ENCODE measurements at regions not wholly inside any gene's neighbourhood (a gene's known extent, or its start where the extent isn't known, plus 50 kb on each side); places are given as distances from the start of the nearest gene placed in this dataset.

DNA sequence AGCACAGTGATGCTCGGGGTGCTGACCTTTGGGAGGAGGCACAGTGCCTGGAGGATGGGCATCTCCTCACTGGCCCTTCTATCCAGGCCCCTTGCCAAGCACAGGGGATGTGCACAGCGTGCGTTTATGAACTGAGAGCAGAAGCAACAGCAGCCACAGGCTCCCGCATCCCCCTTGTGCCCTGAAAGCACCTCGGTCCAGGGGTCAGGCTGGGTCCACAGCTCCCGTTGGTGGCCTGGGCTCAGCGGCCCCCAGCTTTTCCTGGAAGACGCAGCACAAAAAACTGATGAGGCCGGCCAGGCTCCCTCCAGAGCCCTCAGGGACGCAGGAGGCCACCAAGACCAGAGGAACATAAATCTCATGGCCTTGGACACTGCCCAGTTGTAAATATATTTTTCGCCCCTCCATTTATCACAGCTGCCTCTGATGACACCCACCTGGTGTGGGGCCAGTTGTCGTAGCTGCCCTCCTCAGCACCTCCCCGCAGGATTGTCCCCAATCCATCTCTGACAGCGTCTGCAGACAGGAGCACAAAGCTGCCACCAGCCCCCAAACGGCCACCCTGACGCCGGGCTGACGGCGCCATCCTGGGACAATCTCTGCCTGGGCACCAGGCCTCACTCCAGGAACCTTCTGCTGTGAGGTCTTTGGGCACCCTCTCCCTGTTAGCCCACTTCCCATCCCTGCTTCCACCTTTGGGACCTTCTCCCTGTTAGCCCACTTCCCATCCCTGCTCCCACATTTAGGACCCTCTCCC, 203.1 kb downstream of the BRD1 start:
- H3K4me3 ChIP-seq (ENCODE audit: low read depth, low read length): no peak overlapping the region
- TF ChIP-seq, protein P1, sequence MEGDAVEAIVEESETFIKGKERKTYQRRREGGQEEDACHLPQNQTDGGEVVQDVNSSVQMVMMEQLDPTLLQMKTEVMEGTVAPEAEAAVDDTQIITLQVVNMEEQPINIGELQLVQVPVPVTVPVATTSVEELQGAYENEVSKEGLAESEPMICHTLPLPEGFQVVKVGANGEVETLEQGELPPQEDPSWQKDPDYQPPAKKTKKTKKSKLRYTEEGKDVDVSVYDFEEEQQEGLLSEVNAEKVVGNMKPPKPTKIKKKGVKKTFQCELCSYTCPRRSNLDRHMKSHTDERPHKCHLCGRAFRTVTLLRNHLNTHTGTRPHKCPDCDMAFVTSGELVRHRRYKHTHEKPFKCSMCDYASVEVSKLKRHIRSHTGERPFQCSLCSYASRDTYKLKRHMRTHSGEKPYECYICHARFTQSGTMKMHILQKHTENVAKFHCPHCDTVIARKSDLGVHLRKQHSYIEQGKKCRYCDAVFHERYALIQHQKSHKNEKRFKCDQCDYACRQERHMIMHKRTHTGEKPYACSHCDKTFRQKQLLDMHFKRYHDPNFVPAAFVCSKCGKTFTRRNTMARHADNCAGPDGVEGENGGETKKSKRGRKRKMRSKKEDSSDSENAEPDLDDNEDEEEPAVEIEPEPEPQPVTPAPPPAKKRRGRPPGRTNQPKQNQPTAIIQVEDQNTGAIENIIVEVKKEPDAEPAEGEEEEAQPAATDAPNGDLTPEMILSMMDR (IDR thresholded peaks at IDR 0.05; ENCODE audit: borderline replicate concordance, insufficient read depth, low read depth, low read length): no peak

DNA sequence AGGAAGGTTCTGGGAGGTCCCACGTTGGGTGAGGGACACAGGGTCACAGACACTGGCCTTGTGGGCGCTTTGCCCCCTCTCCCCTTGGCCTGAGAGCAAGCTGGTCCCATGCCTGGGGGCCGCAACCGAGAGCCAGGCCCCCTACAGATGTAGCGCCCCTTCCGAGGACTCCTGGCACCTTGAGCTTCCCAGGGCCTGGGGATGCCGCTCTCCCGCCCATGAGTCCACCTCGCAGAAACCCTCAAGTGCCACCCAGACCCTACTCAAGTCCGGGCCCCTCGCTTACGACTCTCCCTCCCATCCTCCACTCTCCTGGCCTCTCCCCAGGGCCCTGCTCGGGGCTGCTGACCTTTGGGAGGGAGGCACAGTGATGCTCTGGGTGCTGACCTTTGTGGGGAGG, 204.0 kb downstream of the BRD1 start:
- TF ChIP-seq, protein P1 (IDR thresholded peaks at IDR 0.05; ENCODE audit: borderline replicate concordance, insufficient read depth, low read depth, low read length): no peak
- H3K4me3 ChIP-seq (ENCODE audit: low read depth, low read length): no peak overlapping the region

DNA sequence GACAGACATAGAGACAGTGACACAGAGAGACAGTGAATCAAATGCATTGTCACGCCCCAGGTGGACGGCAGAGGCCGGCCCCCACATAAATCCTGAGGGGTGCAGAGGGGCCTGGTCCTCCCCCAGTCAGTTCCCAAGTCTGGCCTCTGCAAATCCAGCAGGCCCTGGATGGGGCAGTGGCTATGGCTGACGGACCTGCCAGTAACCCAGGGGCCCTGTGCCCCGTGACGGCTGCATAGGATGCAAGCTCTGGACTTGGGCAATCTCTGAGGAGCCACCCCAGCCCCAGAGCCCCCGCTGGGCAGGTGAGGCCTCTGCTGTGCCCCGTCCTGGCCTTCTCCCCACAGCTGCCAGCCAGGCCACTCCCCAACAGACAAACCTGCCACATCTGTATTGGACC, 204.5 kb downstream of the BRD1 start:
- no peak overlapping the region for H3K4me3 ChIP-seq (ENCODE audit: low read depth, low read length)
- TF ChIP-seq, protein P1 (IDR thresholded peaks at IDR 0.05; ENCODE audit: borderline replicate concordance, insufficient read depth, low read depth, low read length): no peak

DNA sequence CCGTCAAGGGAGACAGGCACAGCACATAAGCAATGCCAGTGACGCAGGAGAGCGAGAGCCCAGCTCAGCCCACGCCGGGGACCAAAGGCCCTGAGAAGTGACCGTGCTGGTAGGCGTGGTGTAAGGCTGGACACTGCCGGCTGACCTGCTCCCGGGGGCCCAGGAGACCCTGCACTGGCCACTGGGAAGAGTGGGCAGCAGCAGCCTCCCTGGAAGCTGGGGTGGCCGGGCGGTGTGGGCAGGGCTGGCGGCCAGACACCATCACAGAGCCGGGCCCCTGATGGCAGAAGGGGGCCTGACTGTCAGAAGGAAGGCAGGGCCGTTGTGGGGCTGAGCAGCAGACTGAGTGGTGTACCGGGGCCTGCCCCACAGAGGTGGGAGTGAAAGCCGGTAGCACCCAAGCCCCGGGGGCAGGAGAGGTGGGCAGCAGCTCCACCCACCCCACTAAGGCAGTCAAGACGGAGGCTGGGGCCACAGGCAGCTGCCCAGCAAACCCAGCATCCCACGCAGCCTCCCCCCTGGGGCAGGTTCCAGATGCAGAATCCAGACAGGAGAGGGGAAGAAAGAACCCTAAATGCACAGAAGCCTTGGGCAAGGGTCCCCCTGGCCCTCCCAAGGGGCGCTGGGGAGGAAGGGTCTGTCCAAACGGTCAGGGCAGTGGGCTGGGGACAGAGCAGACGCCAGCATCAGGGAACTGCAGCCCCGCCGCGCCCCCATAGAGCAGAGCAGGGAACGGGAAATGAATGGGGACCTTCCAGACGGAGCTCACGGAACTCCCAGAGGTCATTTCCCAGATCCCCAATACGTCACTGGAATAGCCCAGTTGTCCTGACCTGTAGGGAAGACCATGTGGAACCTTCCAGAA, 205.2 kb downstream of the BRD1 start:
- TF ChIP-seq, protein P1 (IDR thresholded peaks at IDR 0.05; ENCODE audit: borderline replicate concordance, insufficient read depth, low read depth, low read length): no peak

DNA sequence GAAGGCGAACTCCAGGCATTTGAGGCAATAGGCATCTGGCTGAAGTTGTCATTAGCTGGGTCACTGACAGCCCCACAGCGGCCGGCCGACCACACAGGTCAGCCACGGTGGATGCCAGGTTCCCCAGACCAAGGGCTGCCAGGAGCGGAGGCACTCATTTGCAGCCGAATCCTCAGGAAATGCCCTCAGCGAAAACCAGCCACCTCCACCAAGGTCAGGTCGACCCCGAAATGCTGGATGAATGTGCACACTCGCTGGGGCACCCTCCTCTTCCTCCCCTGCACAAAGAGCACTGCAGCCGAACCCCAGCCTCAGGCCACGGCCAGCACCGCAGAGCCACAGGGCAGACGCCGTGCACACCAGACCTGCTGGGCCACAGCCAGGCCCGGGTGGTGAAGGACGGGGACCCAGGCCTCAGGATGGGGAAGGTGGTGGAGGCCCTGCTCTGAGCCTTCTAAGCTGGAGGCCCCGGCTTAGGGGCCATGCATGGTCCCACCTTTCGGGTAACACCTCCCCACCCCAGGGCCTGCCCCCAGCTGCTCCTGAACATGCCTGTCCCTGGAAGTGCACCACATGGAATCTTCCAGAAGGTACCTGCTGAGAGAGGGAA, 206.0 kb downstream of the BRD1 start:
- no peak overlapping the region for H3K4me3 ChIP-seq (ENCODE audit: low read depth, low read length)
- TF ChIP-seq, protein P1 (IDR thresholded peaks at IDR 0.05; ENCODE audit: borderline replicate concordance, insufficient read depth, low read depth, low read length): no peak

More for the DNA sequence above, 205.2 kb downstream of the BRD1 start:
- no peak overlapping the region for H3K4me3 ChIP-seq (ENCODE audit: low read depth, low read length)

DNA sequence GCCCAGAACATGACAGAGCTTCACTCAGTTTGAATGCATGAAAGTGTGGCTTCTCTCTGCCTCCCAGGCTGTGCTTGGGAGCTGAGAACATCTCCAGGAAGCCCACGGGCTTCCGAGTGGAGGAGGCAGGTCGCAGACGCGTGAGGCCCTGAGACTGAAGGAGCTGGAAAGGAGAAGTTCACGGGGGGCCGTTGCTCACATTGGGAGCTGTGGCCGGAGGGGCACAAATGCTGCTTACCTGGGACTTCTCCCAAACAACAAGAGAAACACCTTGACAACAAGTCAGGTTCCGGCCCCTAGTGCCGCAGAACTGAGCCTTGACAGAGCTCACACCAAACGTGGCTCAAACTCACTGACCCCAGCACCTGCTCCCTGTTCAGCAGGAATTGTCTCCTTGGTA, 207.0 kb downstream of the BRD1 start:
- TF ChIP-seq, protein P1 (IDR thresholded peaks at IDR 0.05; ENCODE audit: borderline replicate concordance, insufficient read depth, low read depth, low read length): no peak

More for the DNA sequence above, 207.0 kb downstream of the BRD1 start:
- no peak overlapping the region for H3K4me3 ChIP-seq (ENCODE audit: low read depth, low read length)
